ENCODE measurements at regions not wholly inside any gene's neighbourhood (a gene's known extent, or its start where the extent isn't known, plus 50 kb on each side); places are given as distances from the start of the nearest gene placed in this dataset.
"Not testable (repeated sequence)": the region's sequence is repeated elsewhere in the genome, so short reads cannot be mapped to it uniquely, and the experiment has no call there.

DNA sequence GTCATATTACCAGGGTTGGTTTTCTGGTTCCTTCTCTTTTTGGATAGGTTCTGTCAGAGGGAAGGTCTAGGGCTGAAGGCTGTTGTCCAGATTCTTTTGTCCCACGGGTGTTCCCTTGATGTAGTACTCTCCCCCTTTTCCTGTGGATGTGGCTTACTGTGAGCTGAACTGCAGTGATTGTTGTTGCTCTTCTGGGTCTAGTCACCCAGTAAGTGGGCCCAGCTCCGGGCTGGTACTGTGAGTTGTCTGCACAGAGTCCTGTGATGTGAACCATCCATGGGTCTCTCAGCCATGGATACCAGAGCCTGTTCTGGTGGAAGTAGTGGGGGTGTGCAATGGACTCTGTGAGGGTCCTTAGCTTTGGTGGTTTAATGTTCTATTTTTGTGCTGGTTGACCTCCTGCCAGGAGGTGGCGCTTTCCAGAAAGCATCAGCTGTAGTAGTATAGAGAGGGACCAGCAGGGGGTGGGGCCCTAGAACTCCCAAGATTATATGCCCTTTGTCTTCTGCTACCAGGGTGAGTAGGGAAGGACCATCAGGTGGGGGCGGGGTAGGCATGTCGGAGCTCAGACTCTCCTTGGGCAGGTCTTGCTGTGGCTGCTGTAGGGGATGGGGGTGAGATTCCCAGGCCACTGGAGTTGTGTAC lies 99.4 kb upstream of the CHST15 start:
- not testable (repeated sequence) for ATAC-seq (replicated peaks in 1 of 4)

DNA sequence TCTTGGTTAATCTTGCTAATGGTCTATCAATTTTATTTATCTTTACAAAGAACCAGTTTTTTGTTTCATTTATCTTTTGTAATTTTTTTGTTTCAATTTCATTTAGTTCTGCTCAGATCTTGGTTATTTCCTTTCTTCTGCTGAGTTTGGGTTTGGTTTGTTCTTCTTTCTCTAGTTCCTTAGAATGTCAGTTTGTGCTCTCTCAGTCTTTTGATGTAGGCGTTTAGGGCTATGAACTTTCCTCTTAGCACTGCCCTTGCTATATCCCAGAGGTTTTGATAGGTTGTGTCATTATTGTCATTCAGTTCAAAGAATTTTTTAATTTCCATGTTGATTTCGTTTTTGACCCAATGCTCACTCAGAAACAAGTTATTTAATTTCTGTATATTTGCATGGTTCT lies 97.1 kb upstream of the CHST15 start:
- peaks cover 15 to 25% of the 10 kb centered on the region in 2 donors for H3K27me3 Mint-ChIP-seq

More for the DNA sequence above, 99.4 kb upstream of the CHST15 start:
- H3K27me3 ChIP-seq (replicated peaks in 1 of 2; ENCODE audit: control insufficient read depth in 2 of 2, extremely low read depth in 1 of 2, insufficient read depth in 2 of 2, low read length in 1 of 2) = peaks cover 0 to 17% of the 10 kb centered on the region in 2 experiments
- H3K9me3 ChIP-seq; H3K27ac Mint-ChIP-seq; H3K36me3 ChIP-seq (ENCODE audit: control insufficient read depth in 2 of 2, extremely low read depth in 1 of 2, insufficient read depth in 1 of 2, low read length in 1 of 2); H3K4me1 ChIP-seq (ENCODE audit: control insufficient read depth in 1 of 2, extremely low read depth in 1 of 2, insufficient read depth in 2 of 2, low read length in 2 of 2); H3K4me3 Mint-ChIP-seq; H3K9me3 Mint-ChIP-seq; DNase-seq; H3K4me1 Mint-ChIP-seq; H3K4me3 ChIP-seq (ENCODE audit: control insufficient read depth in 1 of 2, extremely low read depth in 1 of 2, low read length in 1 of 2); POLR2A ChIA-PET; H3K27ac ChIP-seq (ENCODE audit: low read length); H3K36me3 Mint-ChIP-seq: not testable (repeated sequence)
- H3K27me3 Mint-ChIP-seq = peaks cover 18 to 34% of the 10 kb centered on the region in 2 donors
- WGBS (ENCODE audit: insufficient coverage) = 95% methylated on average over 3 of the region's 5 CpGs
- CTCF ChIA-PET = interaction anchor here in 1 of 2 donors (0.7 kb wide), 1 partner anchor 124 kb away, joined by 3 read pairs; no protein-coding TSS in a partner anchor

DNA sequence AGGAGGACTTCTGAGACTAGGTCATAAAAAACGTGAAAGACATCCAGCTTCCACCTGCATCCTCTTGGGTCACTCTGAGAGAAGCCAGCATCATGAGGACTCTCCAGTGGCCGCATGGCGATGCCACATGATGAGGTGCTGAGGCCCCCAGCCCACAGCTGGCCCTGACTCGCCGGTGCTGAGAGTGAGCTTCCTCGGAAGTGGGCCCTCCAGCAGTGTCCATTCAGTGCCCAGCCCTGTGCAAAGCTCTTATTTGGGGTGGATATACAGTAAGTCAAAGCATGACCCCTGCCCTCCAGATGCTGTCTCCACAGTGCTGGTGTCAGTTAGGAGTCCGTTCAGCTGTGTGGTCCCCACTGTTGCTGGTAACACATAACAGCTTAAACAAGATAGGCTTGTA lies 93.6 kb upstream of the CHST15 start:
- no peaks in the 10 kb centered on the region for H3K36me3 Mint-ChIP-seq
- DNase-seq (no peak), ATAC-seq (replicated peaks in 1 of 4) (no peak)
- Histone ChIP-seq H3K9me3 (no peaks in the 10 kb centered on the region), H3K4me1 (ENCODE audit: control insufficient read depth in 1 of 2, extremely low read depth in 1 of 2, insufficient read depth in 2 of 2, low read length in 2 of 2) (no peaks in the 10 kb centered on the region), H3K36me3 (ENCODE audit: control insufficient read depth in 2 of 2, extremely low read depth in 1 of 2, insufficient read depth in 1 of 2, low read length in 1 of 2) (no peaks in the 10 kb centered on the region), H3K27ac (ENCODE audit: low read length) (no peak overlapping the region), H3K27me3 (replicated peaks in 1 of 2; ENCODE audit: control insufficient read depth in 2 of 2, extremely low read depth in 1 of 2, insufficient read depth in 2 of 2, low read length in 1 of 2) (peaks cover 0 to 3% of the 10 kb centered on the region in 2 experiments), H3K4me3 (ENCODE audit: control insufficient read depth in 1 of 2, extremely low read depth in 1 of 2, low read length in 1 of 2) (no peak overlapping the region)
- 81% methylated on average over 7 of the region's 7 CpGs for WGBS (ENCODE audit: insufficient coverage)
- peaks cover 4 to 10% of the 10 kb centered on the region in 2 donors for H3K27me3 Mint-ChIP-seq
- no peaks in the 10 kb centered on the region for H3K4me1 Mint-ChIP-seq
- ChIA-PET CTCF (no interaction called here), POLR2A (no interaction called here)
- H3K9me3 Mint-ChIP-seq = no peaks in the 10 kb centered on the region
- no peak overlapping the region for H3K4me3 Mint-ChIP-seq
- no peak overlapping the region for H3K27ac Mint-ChIP-seq

More for the DNA sequence above, 97.1 kb upstream of the CHST15 start:
- H3K4me3 ChIP-seq (ENCODE audit: control insufficient read depth in 1 of 2, extremely low read depth in 1 of 2, low read length in 1 of 2); H3K27me3 ChIP-seq (replicated peaks in 1 of 2; ENCODE audit: control insufficient read depth in 2 of 2, extremely low read depth in 1 of 2, insufficient read depth in 2 of 2, low read length in 1 of 2); CTCF ChIA-PET; H3K4me1 ChIP-seq (ENCODE audit: control insufficient read depth in 1 of 2, extremely low read depth in 1 of 2, insufficient read depth in 2 of 2, low read length in 2 of 2); H3K27ac Mint-ChIP-seq; POLR2A ChIA-PET; ATAC-seq (replicated peaks in 1 of 4); H3K4me1 Mint-ChIP-seq; H3K36me3 Mint-ChIP-seq; H3K36me3 ChIP-seq (ENCODE audit: control insufficient read depth in 2 of 2, extremely low read depth in 1 of 2, insufficient read depth in 1 of 2, low read length in 1 of 2); DNase-seq; H3K9me3 ChIP-seq; H3K27ac ChIP-seq (ENCODE audit: low read length); H3K9me3 Mint-ChIP-seq; H3K4me3 Mint-ChIP-seq: not testable (repeated sequence)
- no CpG with 5 or more reads among the region's 2 CpGs for WGBS (ENCODE audit: insufficient coverage)

DNA sequence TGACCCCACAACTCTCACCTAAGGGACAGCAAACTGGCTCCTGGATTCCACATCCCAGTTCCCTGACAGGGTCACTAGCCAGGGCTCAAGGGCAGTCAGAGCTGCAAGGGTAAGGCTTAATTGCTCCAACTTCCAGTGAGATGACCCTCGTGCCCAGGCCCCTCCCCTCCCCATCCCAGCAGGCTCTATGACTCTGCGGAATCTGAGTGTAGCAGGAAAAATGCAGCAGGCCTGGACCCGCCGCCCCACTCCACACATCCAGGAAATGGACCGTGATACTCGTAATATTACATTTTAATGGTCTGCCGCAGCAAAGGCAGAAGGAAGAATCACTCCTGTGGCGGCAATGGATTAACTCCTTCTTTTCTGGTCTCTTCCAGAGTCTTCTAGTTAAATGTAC lies 91.7 kb upstream of the CHST15 start:
- Histone ChIP-seq H3K4me3 (ENCODE audit: control insufficient read depth in 1 of 2, extremely low read depth in 1 of 2, low read length in 1 of 2) (no peak overlapping the region), H3K36me3 (ENCODE audit: control insufficient read depth in 2 of 2, extremely low read depth in 1 of 2, insufficient read depth in 1 of 2, low read length in 1 of 2) (no peaks in the 10 kb centered on the region), H3K27me3 (replicated peaks in 1 of 2; ENCODE audit: control insufficient read depth in 2 of 2, extremely low read depth in 1 of 2, insufficient read depth in 2 of 2, low read length in 1 of 2) (peaks cover 0 to 3% of the 10 kb centered on the region in 2 experiments), H3K4me1 (ENCODE audit: control insufficient read depth in 1 of 2, extremely low read depth in 1 of 2, insufficient read depth in 2 of 2, low read length in 2 of 2) (no peaks in the 10 kb centered on the region), H3K9me3 (no peaks in the 10 kb centered on the region), H3K27ac (ENCODE audit: low read length) (no peak overlapping the region)
- ChIA-PET POLR2A (no interaction called here), CTCF (no interaction called here)
- peaks cover 0 to 5% of the 10 kb centered on the region in 2 donors for H3K27me3 Mint-ChIP-seq
- H3K36me3 Mint-ChIP-seq = no peaks in the 10 kb centered on the region
- ATAC-seq (replicated peaks in 1 of 4) = no peak
- DNase-seq = no peak
- H3K4me1 Mint-ChIP-seq = no peaks in the 10 kb centered on the region
- H3K27ac Mint-ChIP-seq = no peak overlapping the region
- no peaks in the 10 kb centered on the region for H3K9me3 Mint-ChIP-seq
- 78% methylated on average over 4 of the region's 8 CpGs for WGBS (ENCODE audit: insufficient coverage)
- no peak overlapping the region for H3K4me3 Mint-ChIP-seq

DNA sequence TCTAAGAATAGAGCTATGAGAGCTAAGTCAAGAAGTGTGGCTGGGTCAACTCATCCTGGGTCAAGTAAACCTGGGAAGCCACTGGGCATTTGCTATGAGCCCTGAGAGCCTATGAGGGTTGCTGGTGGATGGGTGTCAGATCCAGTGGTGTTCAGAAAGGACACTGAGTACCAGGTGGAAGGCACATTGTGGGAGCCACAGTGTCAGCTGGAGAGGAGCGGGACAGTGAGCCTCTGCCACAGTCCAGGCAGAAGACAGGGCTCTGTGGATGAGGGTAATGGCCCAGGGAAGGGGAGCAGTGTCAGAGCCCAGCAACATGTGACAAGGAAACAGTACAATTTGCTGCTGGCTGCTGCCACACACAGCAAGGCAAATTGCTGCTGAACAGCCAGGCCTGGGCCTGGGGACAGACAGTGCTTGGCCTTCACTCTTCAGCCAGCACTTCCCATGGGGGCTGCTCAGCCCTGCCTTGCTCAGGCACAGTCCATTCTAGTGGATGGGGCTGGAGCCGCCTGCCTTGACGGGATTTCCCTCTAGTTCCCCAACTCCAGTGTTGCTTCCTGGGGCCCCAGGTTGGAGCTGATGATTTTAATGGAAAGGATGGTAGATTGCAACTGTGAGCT lies 90.9 kb upstream of the CHST15 start:
- WGBS (ENCODE audit: insufficient coverage) = 93% methylated on average over 1 of the region's 3 CpGs
- no peak for DNase-seq
- peaks cover 0 to 5% of the 10 kb centered on the region in 2 experiments for H3K27me3 ChIP-seq (replicated peaks in 1 of 2; ENCODE audit: control insufficient read depth in 2 of 2, extremely low read depth in 1 of 2, insufficient read depth in 2 of 2, low read length in 1 of 2)
- Mint-ChIP-seq H3K27me3 (peaks cover 0 to 5% of the 10 kb centered on the region in 2 donors), H3K9me3 (no peaks in the 10 kb centered on the region), H3K4me3 (no peak overlapping the region), H3K4me1 (no peaks in the 10 kb centered on the region), H3K27ac (no peak overlapping the region), H3K36me3 (no peaks in the 10 kb centered on the region)
- no peaks in the 10 kb centered on the region for H3K4me1 ChIP-seq (ENCODE audit: control insufficient read depth in 1 of 2, extremely low read depth in 1 of 2, insufficient read depth in 2 of 2, low read length in 2 of 2)
- no peaks in the 10 kb centered on the region for H3K9me3 ChIP-seq
- H3K36me3 ChIP-seq (ENCODE audit: control insufficient read depth in 2 of 2, extremely low read depth in 1 of 2, insufficient read depth in 1 of 2, low read length in 1 of 2) = no peaks in the 10 kb centered on the region
- ChIA-PET CTCF (no interaction called here), POLR2A (no interaction called here)
- H3K27ac ChIP-seq (ENCODE audit: low read length) = no peak overlapping the region
- no peak overlapping the region for H3K4me3 ChIP-seq (ENCODE audit: control insufficient read depth in 1 of 2, extremely low read depth in 1 of 2, low read length in 1 of 2)
- no peak for ATAC-seq (replicated peaks in 1 of 4)

DNA sequence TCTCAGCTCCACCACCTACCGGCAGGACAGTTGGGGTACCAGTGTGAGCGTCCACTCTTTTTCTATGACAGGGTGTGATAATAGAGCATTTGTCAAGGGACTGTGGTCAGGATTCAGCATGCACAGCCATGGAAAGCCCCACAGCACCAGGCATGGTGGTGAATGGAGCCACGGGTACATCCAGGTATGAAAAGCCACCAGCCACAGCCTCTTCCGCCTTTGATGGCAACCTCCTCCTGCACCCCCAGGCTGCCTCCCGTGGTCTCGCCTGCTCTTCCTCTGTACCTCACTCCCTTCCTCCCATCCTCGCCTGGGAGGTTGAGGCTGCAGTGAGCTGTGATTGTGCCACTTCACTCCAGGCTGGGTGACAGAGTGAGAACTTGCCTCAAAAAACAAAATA lies 90.2 kb upstream of the CHST15 start:
- DNase-seq = no peak
- no peak overlapping the region for H3K27ac Mint-ChIP-seq
- peaks cover 0 to 5% of the 10 kb centered on the region in 2 experiments for H3K27me3 ChIP-seq (replicated peaks in 1 of 2; ENCODE audit: control insufficient read depth in 2 of 2, extremely low read depth in 1 of 2, insufficient read depth in 2 of 2, low read length in 1 of 2)
- no peaks in the 10 kb centered on the region for H3K9me3 ChIP-seq
- no peaks in the 10 kb centered on the region for H3K4me1 Mint-ChIP-seq
- H3K4me3 Mint-ChIP-seq = no peak overlapping the region
- WGBS (ENCODE audit: insufficient coverage) = 53% methylated on average over 2 of the region's 7 CpGs
- ATAC-seq (replicated peaks in 1 of 4) = no peak
- H3K27ac ChIP-seq (ENCODE audit: low read length) = no peak overlapping the region
- H3K36me3 Mint-ChIP-seq = no peaks in the 10 kb centered on the region
- H3K4me3 ChIP-seq (ENCODE audit: control insufficient read depth in 1 of 2, extremely low read depth in 1 of 2, low read length in 1 of 2) = no peak overlapping the region
- ChIA-PET CTCF (no interaction called here), POLR2A (no interaction called here)
- H3K9me3 Mint-ChIP-seq = no peaks in the 10 kb centered on the region
- H3K4me1 ChIP-seq (ENCODE audit: control insufficient read depth in 1 of 2, extremely low read depth in 1 of 2, insufficient read depth in 2 of 2, low read length in 2 of 2) = no peaks in the 10 kb centered on the region
- no peaks in the 10 kb centered on the region for H3K27me3 Mint-ChIP-seq
- H3K36me3 ChIP-seq (ENCODE audit: control insufficient read depth in 2 of 2, extremely low read depth in 1 of 2, insufficient read depth in 1 of 2, low read length in 1 of 2) = no peaks in the 10 kb centered on the region

All from T-cell (primary cell).